ENCODE measurements at regions not wholly inside any gene's neighbourhood (a gene's known extent, or its start where the extent isn't known, plus 50 kb on each side); places are given as distances from the start of the nearest gene placed in this dataset.

GRCh38 chr2:155209696-155210450 is 511.4 kb downstream of the KCNJ3 start:
- Histone ChIP-seq H3K27me3 (no peaks in the 10 kb centered on the region), H3K4me1 (ENCODE audit: insufficient read depth) (no peaks in the 10 kb centered on the region), H3K36me3 (no peaks in the 10 kb centered on the region), H3K4me3 (no peak overlapping the region), H3K9me3 (no peaks in the 10 kb centered on the region), H3K27ac (no peak overlapping the region)
- DNase-seq: no peak
- 44 to 60% (median 52%) methylated on average over 2 of the region's 2 CpGs for WGBS, 3 donors
- intact Hi-C loops (cut with DNase I): no loop called here
- TF ChIP-seq CTCF (IDR thresholded peaks at IDR 0.05) (no peak), POLR2A (IDR thresholded peaks at IDR 0.05) (no peak)

- Histone ChIP-seq H3K27me3 (no peaks in the 10 kb centered on the region), H3K27ac (no peak overlapping the region), H3K9me3 (no peaks in the 10 kb centered on the region), H3K36me3 (no peaks in the 10 kb centered on the region), H3K4me1 (ENCODE audit: insufficient read depth) (no peaks in the 10 kb centered on the region), H3K4me3 (no peak overlapping the region)
- 61 to 78% (median 65%) methylated on average over 1 of the region's 1 CpG for WGBS, 3 donors
- intact Hi-C loops (cut with DNase I): no loop called here
- no peak for DNase-seq
- TF ChIP-seq CTCF (IDR thresholded peaks at IDR 0.05): no peak
- TF ChIP-seq EP300 (IDR thresholded peaks at IDR 0.05): no peak
- TF ChIP-seq POLR2A (IDR thresholded peaks at IDR 0.05): no peak
Observed at GRCh38 chr2:155203178-155203577, 504.7 kb downstream of the KCNJ3 start.

GRCh38 chr2:155200753-155201152 is 502.3 kb downstream of the KCNJ3 start:
- Histone ChIP-seq H3K4me3 (no peak overlapping the region), H3K36me3 (no peaks in the 10 kb centered on the region), H3K27ac (no peak overlapping the region), H3K9me3 (no peaks in the 10 kb centered on the region), H3K4me1 (ENCODE audit: insufficient read depth) (no peaks in the 10 kb centered on the region), H3K27me3 (no peaks in the 10 kb centered on the region)
- intact Hi-C loops (cut with DNase I): no loop called here
- no peak for DNase-seq
- TF ChIP-seq POLR2A (IDR thresholded peaks at IDR 0.05) (no peak), CTCF (IDR thresholded peaks at IDR 0.05) (no peak), EP300 (IDR thresholded peaks at IDR 0.05) (no peak)

- Histone ChIP-seq H3K4me3 (no peak overlapping the region), H3K27me3 (no peaks in the 10 kb centered on the region), H3K9me3 (no peaks in the 10 kb centered on the region), H3K4me1 (ENCODE audit: insufficient read depth) (no peaks in the 10 kb centered on the region), H3K36me3 (no peaks in the 10 kb centered on the region), H3K27ac (no peak overlapping the region)
- no peak for TF ChIP-seq EP300 (IDR thresholded peaks at IDR 0.05)
- TF ChIP-seq CTCF (IDR thresholded peaks at IDR 0.05): no peak
- no peak for TF ChIP-seq POLR2A (IDR thresholded peaks at IDR 0.05)
- intact Hi-C loops (cut with DNase I): no loop called here
- no peak for DNase-seq
Observed at GRCh38 chr2:155190342-155190741, 491.8 kb downstream of the KCNJ3 start.

All from ovary (tissue), 7 donors.